Hepatocyte (in vitro differentiated cells): ENCODE measurements at regions not wholly inside any gene's neighbourhood (a gene's known extent, or its start where the extent isn't known, plus 50 kb on each side); places are given as distances from the start of the nearest gene placed in this dataset.

Source experiments
- DNase-seq: peaks from one replicate; pipeline ENCODE4 v3.0.0-alpha.2; 2016; ENCODE audit warnings: low spot score
- H2AFZ ChIP-seq: fragments of 200-600 bp; sonication (generic); 2 replicates; pipeline ENCODE4 v1.6.0; 2016; ENCODE audit warnings: antibody characterized with exemption, mild to moderate bottlenecking
- H3K27ac ChIP-seq: fragments of 200-600 bp; sonication (generic); 2 replicates; pipeline ENCODE4 v1.5.1; 2016; ENCODE audit warnings: mild to moderate bottlenecking
- H3K27me3 ChIP-seq: fragments of 200-600 bp; sonication (generic); 2 replicates; pipeline ENCODE4 v1.6.1; 2016
- H3K36me3 ChIP-seq: fragments of 200-600 bp; sonication (generic); replicated peaks from 2 replicates; pipeline ENCODE4 v1.5.1; 2016; ENCODE audit warnings: low read depth; ENCODE audit not compliant: insufficient read depth
- H3K4me1 ChIP-seq: fragments of 200-600 bp; sonication (generic); 2 replicates; pipeline ENCODE4 v1.5.1; 2016; ENCODE audit warnings: mild to moderate bottlenecking, moderate library complexity; ENCODE audit not compliant: insufficient read depth
- H3K4me2 ChIP-seq: fragments of 200-600 bp; sonication (generic); 2 replicates; pipeline ENCODE4 v1.6.0; 2016
- H3K4me3 ChIP-seq: fragments of 200-600 bp; sonication (generic); 2 replicates; pipeline ENCODE4 v1.5.1; 2016; ENCODE audit warnings: mild to moderate bottlenecking
- H3K79me2 ChIP-seq: fragments of 200-600 bp; sonication (generic); 2 replicates; pipeline ENCODE4 v1.6.0; 2017; ENCODE audit warnings: mild to moderate bottlenecking
- H3K9me2 ChIP-seq: fragments of 200-600 bp; sonication (generic); replicated peaks from 2 replicates; pipeline ENCODE4 v1.6.0; 2017; ENCODE audit warnings: mild to moderate bottlenecking; ENCODE audit not compliant: insufficient read depth
- H3K9me3 ChIP-seq: fragments of 200-600 bp; sonication (generic); 2 replicates; pipeline ENCODE4 v1.5.1; 2016; ENCODE audit warnings: low read depth, mild to moderate bottlenecking
- H4K20me1 ChIP-seq: fragments of 200-600 bp; sonication (generic); 2 replicates; pipeline ENCODE4 v1.6.0; 2016; ENCODE audit warnings: mild to moderate bottlenecking; ENCODE audit not compliant: insufficient read depth, poor library complexity, severe bottlenecking
- EZH2 ChIP-seq: fragments of 200-600 bp; sonication (generic); IDR thresholded peaks from 2 replicates; pipeline ENCODE4 v1.6.1; 2016; ENCODE audit warnings: antibody characterized with exemption, mild to moderate bottlenecking, borderline replicate concordance
- EZH2phosphoT487 ChIP-seq: fragments of 200-600 bp; sonication (generic); IDR thresholded peaks from one replicate; pipeline ENCODE4 v1.6.1; 2018; ENCODE audit warnings: antibody characterized with exemption, mild to moderate bottlenecking, low read depth, moderate library complexity; ENCODE audit not compliant: unreplicated experiment, severe bottlenecking
- WGBS: methylation state at CpG from one replicate; pipeline ENCODE4 v1.1.6; 2016; ENCODE audit warnings: low lambda C conversion rate; ENCODE audit errors: missing lambda C conversion rate; 5-methylcytosine and 5-hydroxymethylcytosine counted together
- TF ChIP-seq, protein P1 (sequence below): fragments of 200-600 bp; sonication (generic); IDR thresholded peaks from 2 replicates; pipeline ENCODE4 v1.5.1; 2016; ENCODE audit warnings: antibody characterized with exemption, mild to moderate bottlenecking; ENCODE audit not compliant: poor library complexity

DNA sequence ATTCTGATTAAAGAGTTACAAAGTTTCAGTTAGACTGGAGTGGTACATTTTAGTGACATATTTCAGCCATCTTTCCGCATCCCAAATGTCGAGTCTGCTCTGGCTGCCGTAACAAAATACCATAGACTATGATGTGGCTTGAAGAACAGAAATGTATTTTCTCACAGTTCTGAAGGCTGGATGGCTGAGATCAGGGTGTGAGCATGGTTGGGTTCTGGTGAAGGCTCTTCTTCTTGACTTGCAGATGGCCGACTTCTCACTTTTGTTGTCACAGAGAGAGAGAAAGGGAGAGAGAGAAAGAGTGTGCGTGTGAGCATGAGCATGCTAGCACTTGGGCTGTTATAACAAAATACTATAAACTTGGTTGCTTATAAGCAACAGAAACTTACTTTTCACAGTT is 335.4 kb upstream of the RAG2 start:
- no peaks in the 10 kb centered on the region for H3K9me3 ChIP-seq
- H3K9me2 ChIP-seq: no peaks in the 10 kb centered on the region
- H3K4me2 ChIP-seq: no peak overlapping the region
- no peak overlapping the region for H2AFZ ChIP-seq
- no peaks in the 10 kb centered on the region for H3K4me1 ChIP-seq
- DNase-seq: no peak
- no peak for TF ChIP-seq EZH2phosphoT487
- H3K27ac ChIP-seq: no peak overlapping the region
- H3K27me3 ChIP-seq: no peaks in the 10 kb centered on the region
- no peak overlapping the region for H3K4me3 ChIP-seq
- WGBS: 96% methylated on average over 5 of the region's 5 CpGs
- H3K79me2 ChIP-seq: no peaks in the 10 kb centered on the region
- no peaks in the 10 kb centered on the region for H4K20me1 ChIP-seq
- H3K36me3 ChIP-seq: no peaks in the 10 kb centered on the region

DNA sequence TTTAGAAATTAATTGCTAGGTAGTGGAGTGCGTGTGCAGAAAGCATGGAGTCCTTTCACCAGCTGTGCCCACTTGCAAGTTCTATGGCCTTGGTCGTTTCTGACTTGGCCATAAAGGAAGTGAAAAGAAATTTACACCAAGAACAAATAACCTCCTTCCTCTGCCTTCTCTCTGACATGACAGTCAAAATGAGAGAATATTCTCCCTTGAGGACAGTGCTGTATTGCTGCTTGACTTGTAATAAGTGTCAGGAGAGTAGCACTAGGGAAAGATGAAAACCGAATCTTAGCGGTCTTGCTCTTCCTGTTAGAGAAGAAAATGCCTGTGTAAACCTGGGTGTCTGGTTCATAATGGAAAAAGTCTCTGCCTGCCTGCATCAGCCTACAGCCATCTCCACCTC is 333.1 kb upstream of the RAG2 start:
- WGBS: 90% methylated on average over 4 of the region's 4 CpGs
- TF ChIP-seq EZH2: no peak
- TF ChIP-seq, protein P1, sequence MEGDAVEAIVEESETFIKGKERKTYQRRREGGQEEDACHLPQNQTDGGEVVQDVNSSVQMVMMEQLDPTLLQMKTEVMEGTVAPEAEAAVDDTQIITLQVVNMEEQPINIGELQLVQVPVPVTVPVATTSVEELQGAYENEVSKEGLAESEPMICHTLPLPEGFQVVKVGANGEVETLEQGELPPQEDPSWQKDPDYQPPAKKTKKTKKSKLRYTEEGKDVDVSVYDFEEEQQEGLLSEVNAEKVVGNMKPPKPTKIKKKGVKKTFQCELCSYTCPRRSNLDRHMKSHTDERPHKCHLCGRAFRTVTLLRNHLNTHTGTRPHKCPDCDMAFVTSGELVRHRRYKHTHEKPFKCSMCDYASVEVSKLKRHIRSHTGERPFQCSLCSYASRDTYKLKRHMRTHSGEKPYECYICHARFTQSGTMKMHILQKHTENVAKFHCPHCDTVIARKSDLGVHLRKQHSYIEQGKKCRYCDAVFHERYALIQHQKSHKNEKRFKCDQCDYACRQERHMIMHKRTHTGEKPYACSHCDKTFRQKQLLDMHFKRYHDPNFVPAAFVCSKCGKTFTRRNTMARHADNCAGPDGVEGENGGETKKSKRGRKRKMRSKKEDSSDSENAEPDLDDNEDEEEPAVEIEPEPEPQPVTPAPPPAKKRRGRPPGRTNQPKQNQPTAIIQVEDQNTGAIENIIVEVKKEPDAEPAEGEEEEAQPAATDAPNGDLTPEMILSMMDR: no peak

DNA sequence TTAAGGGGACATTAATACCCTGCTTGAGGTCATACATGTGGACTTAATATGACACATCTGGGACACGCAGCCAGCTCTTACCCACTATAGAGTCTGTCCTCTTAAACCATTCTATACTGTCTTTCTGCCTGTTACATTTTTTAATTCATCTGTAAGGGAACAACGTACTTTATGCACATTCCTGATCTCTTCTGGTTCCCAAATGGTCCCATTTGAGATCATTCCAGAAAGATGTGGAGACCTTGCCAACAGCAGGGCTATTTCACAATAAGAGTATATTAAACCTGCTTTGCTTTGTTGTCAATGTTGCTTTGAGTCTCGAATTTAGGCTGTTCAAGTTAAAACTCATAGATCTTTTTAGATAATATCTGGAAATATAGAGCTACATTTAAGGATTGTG is 332.2 kb upstream of the RAG2 start:
- Histone ChIP-seq H3K4me2 (no peak overlapping the region), H3K79me2 (no peaks in the 10 kb centered on the region), H4K20me1 (no peaks in the 10 kb centered on the region), H2AFZ (no peak overlapping the region), H3K4me3 (no peak overlapping the region), H3K27me3 (no peaks in the 10 kb centered on the region), H3K27ac (no peak overlapping the region), H3K4me1 (no peaks in the 10 kb centered on the region), H3K36me3 (no peaks in the 10 kb centered on the region), H3K9me2 (no peaks in the 10 kb centered on the region), H3K9me3 (no peaks in the 10 kb centered on the region)
- 77% methylated on average over 3 of the region's 3 CpGs for WGBS
- DNase-seq: no peak
- no peak for TF ChIP-seq EZH2
- no peak for TF ChIP-seq EZH2phosphoT487
- TF ChIP-seq, protein P1: no peak

More for the DNA sequence above, 333.1 kb upstream of the RAG2 start:
- no peaks in the 10 kb centered on the region for H3K27me3 ChIP-seq
- H2AFZ ChIP-seq: no peak overlapping the region
- H3K4me2 ChIP-seq: no peak overlapping the region
- no peaks in the 10 kb centered on the region for H3K36me3 ChIP-seq
- H3K27ac ChIP-seq: no peak overlapping the region
- H4K20me1 ChIP-seq: no peaks in the 10 kb centered on the region
- H3K79me2 ChIP-seq: no peaks in the 10 kb centered on the region
- H3K9me2 ChIP-seq: no peaks in the 10 kb centered on the region
- H3K4me3 ChIP-seq: no peak overlapping the region
- no peaks in the 10 kb centered on the region for H3K4me1 ChIP-seq
- no peaks in the 10 kb centered on the region for H3K9me3 ChIP-seq
- no peak for DNase-seq

DNA sequence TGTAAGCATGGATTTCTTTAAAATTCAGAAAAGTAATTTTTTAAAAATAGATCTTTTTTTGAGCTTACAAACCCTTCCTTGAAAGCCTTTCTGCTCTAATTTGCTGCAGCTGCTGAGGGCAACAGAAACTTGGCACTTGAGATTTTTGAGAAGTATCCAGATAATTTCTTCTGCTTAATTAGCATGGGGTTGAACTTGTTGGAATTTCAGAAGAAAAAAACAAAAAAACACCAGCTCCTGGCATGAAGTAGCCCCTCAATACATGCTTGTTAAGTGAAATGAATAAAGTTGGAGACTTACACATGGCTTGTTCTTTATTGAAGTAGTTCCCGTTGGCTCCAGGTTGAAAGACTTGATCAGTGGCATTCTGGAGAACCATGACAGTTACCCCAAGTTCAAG is 331.4 kb upstream of the RAG2 start:
- no peaks in the 10 kb centered on the region for H3K9me2 ChIP-seq
- H3K27ac ChIP-seq: no peak overlapping the region
- no peaks in the 10 kb centered on the region for H3K36me3 ChIP-seq
- DNase-seq: no peak
- no peaks in the 10 kb centered on the region for H3K27me3 ChIP-seq
- no peaks in the 10 kb centered on the region for H3K4me1 ChIP-seq
- TF ChIP-seq EZH2phosphoT487 (no peak), EZH2 (no peak)
- TF ChIP-seq, protein P1: no peak
- H4K20me1 ChIP-seq: no peaks in the 10 kb centered on the region
- 94% methylated on average over 1 of the region's 1 CpG for WGBS
- no peak overlapping the region for H3K4me2 ChIP-seq
- H3K4me3 ChIP-seq: no peak overlapping the region
- H2AFZ ChIP-seq: no peak overlapping the region
- H3K9me3 ChIP-seq: no peaks in the 10 kb centered on the region
- no peaks in the 10 kb centered on the region for H3K79me2 ChIP-seq
